ENCODE measurements at regions not wholly inside any gene's neighbourhood (a gene's known extent, or its start where the extent isn't known, plus 50 kb on each side); places are given as distances from the start of the nearest gene placed in this dataset.

- TF ChIP-seq CTCF (conservative IDR thresholded peaks at IDR 0.05 in 1 of 2, IDR thresholded peaks at IDR 0.05 in 1 of 2; ENCODE audit: low read depth in 1 of 2, low read length in 2 of 2) (no peak), EZH2 (IDR thresholded peaks at IDR 0.05; ENCODE audit: low read length, missing control alignments) (no peak)
These were observed 72.2 kb upstream of the NUPR2 start for GRCh38 chr7:56188376-56188775.
